ENCODE measurements at regions not wholly inside any gene's neighbourhood (a gene's known extent, or its start where the extent isn't known, plus 50 kb on each side); places are given as distances from the start of the nearest gene placed in this dataset.

DNA sequence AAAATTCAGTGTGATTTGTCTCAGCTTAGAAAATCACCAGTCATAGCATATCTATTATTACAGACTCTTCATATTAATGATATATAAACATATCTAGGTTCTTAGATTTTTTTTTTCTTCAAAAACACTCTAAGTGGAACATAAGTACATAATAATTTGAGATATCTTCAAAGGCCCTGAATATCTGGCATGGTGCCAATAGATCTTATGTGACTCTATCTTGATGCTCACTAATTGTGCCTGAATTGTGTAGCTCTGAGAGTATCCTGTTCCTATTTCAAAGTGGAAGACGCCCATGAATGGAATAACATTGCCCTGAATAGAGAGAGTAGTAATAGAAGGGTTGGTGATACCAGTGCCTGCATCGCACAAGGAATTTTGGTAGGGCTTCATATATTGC lies 1312.7 kb upstream of the USP15 start:
- no peak for TF ChIP-seq POLR2A (IDR thresholded peaks at IDR 0.05)
- TF ChIP-seq CTCF (IDR thresholded peaks at IDR 0.05), result no peak

All from right lobe of liver (tissue), 4 donors.